Vagina (tissue), 2 donors: ENCODE measurements at regions not wholly inside any gene's neighbourhood (a gene's known extent, or its start where the extent isn't known, plus 50 kb on each side); places are given as distances from the start of the nearest gene placed in this dataset.

Experiments
- POLR2A ChIP-seq, 2 donors: fragments of 450-650 bp; IDR thresholded peaks; one replicate each; pipeline ENCODE4 v1.6.1; 2017; ENCODE audit warnings: antibody characterized with exemption in 2 of 2, mild to moderate bottlenecking in 2 of 2, moderate library complexity in 2 of 2
- POLR2AphosphoS5 ChIP-seq, 2 donors: sonication (generic); formaldehyde crosslinking; IDR thresholded peaks; one replicate each; pipeline ENCODE4 v1.9.0; 2017; ENCODE audit warnings: antibody characterized with exemption in 2 of 2, mild to moderate bottlenecking in 2 of 2, low read depth in 1 of 2; ENCODE audit not compliant: insufficient read depth in 1 of 2
- TF ChIP-seq, protein P1 (sequence below), 3 experiments: fragments of 450-650 bp in 2 of 3; fragments of 200-600 bp in 1 of 3; sonication (generic) in 1 of 3; IDR thresholded peaks; one replicate each; pipeline ENCODE4 v1.5.1; 2017 to 2019; ENCODE audit warnings: antibody characterized with exemption in 3 of 3, mild to moderate bottlenecking in 2 of 3, moderate library complexity in 2 of 3

DNA sequence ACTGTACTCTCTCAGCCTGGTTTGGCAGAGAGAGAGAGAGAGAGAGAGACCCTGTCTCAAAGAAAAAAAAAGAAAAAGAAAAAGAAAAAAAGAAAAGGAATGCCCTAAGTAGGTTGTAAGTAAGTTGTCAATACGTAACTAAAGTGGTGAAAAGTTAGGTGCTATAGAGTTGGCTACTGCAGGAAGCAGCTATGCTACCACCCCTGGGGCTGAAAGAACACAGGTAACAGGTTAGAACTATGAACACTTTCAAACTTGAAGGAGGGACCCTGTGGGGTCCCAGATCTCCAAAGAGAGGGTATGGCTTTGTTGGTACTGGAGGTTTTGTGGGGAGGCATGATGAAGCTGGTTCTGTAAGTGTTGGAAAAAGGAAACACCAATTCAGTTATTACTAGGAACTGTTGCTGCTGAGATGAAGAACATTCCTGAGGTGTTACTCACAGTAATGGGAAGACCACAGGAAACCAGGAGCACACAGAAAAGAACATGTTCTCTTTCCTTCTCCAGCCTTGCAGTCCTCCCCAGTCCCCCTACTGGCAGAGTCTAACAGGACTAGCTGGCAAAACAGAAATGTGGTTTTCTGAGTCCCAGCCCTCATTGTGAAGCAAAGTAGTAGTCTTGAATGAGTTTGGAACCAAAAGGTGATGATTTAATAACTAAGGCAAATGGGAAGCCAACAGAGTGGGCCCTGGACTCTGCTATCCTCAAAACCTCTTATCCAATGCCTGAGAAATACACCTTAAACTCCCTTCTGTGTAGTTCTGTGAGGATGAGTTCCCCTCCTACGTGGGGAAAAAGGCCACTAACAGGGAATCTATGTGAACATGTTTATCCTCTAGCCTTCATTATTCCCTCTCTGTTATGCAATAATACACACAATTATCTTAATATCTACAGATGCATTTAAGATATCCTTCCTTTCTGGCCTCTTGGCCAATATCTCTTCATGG, 427.0 kb upstream of the DDI1 start:
- no peak for TF ChIP-seq POLR2A (IDR thresholded peaks at IDR 0.05)
- TF ChIP-seq, protein P1, sequence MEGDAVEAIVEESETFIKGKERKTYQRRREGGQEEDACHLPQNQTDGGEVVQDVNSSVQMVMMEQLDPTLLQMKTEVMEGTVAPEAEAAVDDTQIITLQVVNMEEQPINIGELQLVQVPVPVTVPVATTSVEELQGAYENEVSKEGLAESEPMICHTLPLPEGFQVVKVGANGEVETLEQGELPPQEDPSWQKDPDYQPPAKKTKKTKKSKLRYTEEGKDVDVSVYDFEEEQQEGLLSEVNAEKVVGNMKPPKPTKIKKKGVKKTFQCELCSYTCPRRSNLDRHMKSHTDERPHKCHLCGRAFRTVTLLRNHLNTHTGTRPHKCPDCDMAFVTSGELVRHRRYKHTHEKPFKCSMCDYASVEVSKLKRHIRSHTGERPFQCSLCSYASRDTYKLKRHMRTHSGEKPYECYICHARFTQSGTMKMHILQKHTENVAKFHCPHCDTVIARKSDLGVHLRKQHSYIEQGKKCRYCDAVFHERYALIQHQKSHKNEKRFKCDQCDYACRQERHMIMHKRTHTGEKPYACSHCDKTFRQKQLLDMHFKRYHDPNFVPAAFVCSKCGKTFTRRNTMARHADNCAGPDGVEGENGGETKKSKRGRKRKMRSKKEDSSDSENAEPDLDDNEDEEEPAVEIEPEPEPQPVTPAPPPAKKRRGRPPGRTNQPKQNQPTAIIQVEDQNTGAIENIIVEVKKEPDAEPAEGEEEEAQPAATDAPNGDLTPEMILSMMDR (IDR thresholded peaks at IDR 0.05), result no peak
- TF ChIP-seq POLR2AphosphoS5 (IDR thresholded peaks at IDR 0.05; ENCODE audit: insufficient read depth in 1 of 2, low read depth in 1 of 2), result no peak
